ENCODE measurements at regions not wholly inside any gene's neighbourhood (a gene's known extent, or its start where the extent isn't known, plus 50 kb on each side); places are given as distances from the start of the nearest gene placed in this dataset.

DNA sequence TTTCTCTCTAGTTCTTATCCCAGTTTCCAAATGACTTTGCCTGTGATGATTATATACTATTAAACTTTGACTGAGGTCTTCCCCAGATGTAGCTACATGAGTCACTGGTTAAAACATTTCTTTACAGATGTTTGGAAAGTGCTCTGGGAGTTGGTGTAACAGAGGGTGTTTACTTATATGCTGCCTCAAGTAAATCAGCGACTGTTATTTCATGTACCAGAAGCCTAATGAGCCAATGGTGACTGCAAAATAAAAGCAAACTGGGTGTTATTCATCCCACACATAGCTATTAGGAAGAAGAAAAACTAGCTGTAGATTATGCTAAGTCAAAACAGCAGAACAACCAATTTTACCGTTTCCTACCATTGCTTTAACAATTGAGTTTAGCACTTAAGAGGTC, 929.7 kb upstream of the SEMA6A start:
- Mint-ChIP-seq H3K27me3 (no peaks in the 10 kb centered on the region), H3K4me3 (no peak overlapping the region), H3K36me3 (ENCODE audit: low read depth) (no peaks in the 10 kb centered on the region), H3K27ac (no peak overlapping the region), H3K4me1 (no peaks in the 10 kb centered on the region), H3K9me3 (peaks cover 4% of the 10 kb centered on the region)
- ChIA-PET POLR2A (no interaction called here), CTCF (no interaction called here)
- intact Hi-C loops (cut with micrococcal nuclease), result no loop called here
- no peak for DNase-seq
- no peak for ATAC-seq (ENCODE audit: low read depth)
- TF ChIP-seq, protein P1, sequence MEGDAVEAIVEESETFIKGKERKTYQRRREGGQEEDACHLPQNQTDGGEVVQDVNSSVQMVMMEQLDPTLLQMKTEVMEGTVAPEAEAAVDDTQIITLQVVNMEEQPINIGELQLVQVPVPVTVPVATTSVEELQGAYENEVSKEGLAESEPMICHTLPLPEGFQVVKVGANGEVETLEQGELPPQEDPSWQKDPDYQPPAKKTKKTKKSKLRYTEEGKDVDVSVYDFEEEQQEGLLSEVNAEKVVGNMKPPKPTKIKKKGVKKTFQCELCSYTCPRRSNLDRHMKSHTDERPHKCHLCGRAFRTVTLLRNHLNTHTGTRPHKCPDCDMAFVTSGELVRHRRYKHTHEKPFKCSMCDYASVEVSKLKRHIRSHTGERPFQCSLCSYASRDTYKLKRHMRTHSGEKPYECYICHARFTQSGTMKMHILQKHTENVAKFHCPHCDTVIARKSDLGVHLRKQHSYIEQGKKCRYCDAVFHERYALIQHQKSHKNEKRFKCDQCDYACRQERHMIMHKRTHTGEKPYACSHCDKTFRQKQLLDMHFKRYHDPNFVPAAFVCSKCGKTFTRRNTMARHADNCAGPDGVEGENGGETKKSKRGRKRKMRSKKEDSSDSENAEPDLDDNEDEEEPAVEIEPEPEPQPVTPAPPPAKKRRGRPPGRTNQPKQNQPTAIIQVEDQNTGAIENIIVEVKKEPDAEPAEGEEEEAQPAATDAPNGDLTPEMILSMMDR (IDR thresholded peaks at IDR 0.05), result no peak

- Mint-ChIP-seq H3K36me3 (ENCODE audit: low read depth) (no peaks in the 10 kb centered on the region), H3K4me3 (no peak overlapping the region), H3K27ac (no peak overlapping the region), H3K4me1 (no peaks in the 10 kb centered on the region), H3K27me3 (no peaks in the 10 kb centered on the region), H3K9me3 (peaks cover 4% of the 10 kb centered on the region)
- CTCF ChIA-PET, result no interaction called here
- DNase-seq, result no peak
- intact Hi-C loops (cut with micrococcal nuclease), result no loop called here
- no peak for ATAC-seq (ENCODE audit: low read depth)
- POLR2A ChIA-PET, result no interaction called here
- TF ChIP-seq, protein P1 (IDR thresholded peaks at IDR 0.05), result no peak
Observed at GRCh38 chr5:117497601-117498000, 923.0 kb upstream of the SEMA6A start.

DNA sequence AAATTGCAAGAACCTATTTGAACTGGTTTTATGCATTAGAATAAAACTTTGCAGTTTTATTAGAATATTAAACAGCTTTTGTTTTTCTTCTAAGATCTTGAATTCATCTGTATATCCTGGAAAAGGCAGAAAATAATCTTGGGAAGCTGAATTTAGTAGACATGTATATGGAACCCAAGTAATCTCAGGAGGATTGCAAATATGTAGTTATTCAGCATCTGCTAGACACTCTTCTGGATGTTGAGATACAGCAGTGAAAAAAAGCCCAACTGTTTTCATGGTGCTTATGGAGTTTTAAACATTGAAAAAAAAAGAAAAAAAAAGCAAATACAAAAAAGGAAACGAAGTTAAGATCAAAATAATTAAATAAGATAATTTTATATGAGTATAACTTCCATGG, 922.2 kb upstream of the SEMA6A start:
- intact Hi-C loops (cut with micrococcal nuclease), result no loop called here
- ChIA-PET CTCF (no interaction called here), POLR2A (no interaction called here)
- no peak for DNase-seq
- H3K4me3 Mint-ChIP-seq, result no peak overlapping the region
- TF ChIP-seq, protein P1 (IDR thresholded peaks at IDR 0.05), result no peak
- H3K27me3 Mint-ChIP-seq, result no peaks in the 10 kb centered on the region
- H3K27ac Mint-ChIP-seq, result no peak overlapping the region
- H3K9me3 Mint-ChIP-seq, result peaks cover 5% of the 10 kb centered on the region
- no peaks in the 10 kb centered on the region for H3K4me1 Mint-ChIP-seq
- H3K36me3 Mint-ChIP-seq (ENCODE audit: low read depth), result no peaks in the 10 kb centered on the region
- ATAC-seq (ENCODE audit: low read depth), result no peak

- no peak for DNase-seq
- intact Hi-C loops (cut with micrococcal nuclease), result no loop called here
- Mint-ChIP-seq H3K36me3 (ENCODE audit: low read depth) (no peaks in the 10 kb centered on the region), H3K4me3 (no peak overlapping the region), H3K27me3 (no peaks in the 10 kb centered on the region), H3K4me1 (no peaks in the 10 kb centered on the region), H3K27ac (no peak overlapping the region), H3K9me3 (peaks cover 5% of the 10 kb centered on the region)
- ChIA-PET POLR2A (no interaction called here), CTCF (no interaction called here)
- no peak for ATAC-seq (ENCODE audit: low read depth)
- TF ChIP-seq, protein P1 (IDR thresholded peaks at IDR 0.05), result no peak
Observed at GRCh38 chr5:117494188-117494587, 919.6 kb upstream of the SEMA6A start.

DNA sequence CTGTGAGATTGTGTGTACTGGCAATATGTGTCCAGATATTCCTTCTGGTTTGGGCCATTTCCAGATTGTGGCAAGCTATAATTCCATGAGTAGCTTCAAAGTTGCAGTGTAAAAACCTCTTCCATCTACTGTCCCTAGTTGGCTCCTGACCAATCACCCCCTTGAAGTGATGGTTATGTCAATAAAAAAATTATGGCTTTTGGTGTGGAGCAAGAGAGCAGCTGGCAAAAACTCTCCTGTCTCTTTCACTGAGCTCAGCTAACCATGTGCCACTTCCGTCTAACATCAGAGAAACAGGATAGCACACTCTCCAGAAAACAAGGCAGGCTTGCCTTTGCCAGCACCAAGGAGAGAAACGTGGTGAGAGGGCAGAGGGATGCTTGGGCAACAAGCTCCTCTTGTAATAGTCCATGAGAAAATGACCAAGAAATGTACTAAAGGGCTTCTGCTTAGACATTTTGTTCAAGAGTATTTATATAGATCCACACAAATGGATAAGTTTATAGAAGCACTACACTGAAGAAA, 914.4 kb upstream of the SEMA6A start:
- CTCF ChIA-PET, result no interaction called here
- H3K27ac Mint-ChIP-seq, result no peak overlapping the region
- H3K4me1 Mint-ChIP-seq, result no peaks in the 10 kb centered on the region

More for the DNA sequence above, 914.4 kb upstream of the SEMA6A start:
- POLR2A ChIA-PET, result no interaction called here
- intact Hi-C loops (cut with micrococcal nuclease), result no loop called here
- no peak overlapping the region for H3K4me3 Mint-ChIP-seq
- ATAC-seq (ENCODE audit: low read depth), result no peak
- no peak for DNase-seq
- H3K27me3 Mint-ChIP-seq, result no peaks in the 10 kb centered on the region
- no peaks in the 10 kb centered on the region for H3K36me3 Mint-ChIP-seq (ENCODE audit: low read depth)
- peaks cover 5% of the 10 kb centered on the region for H3K9me3 Mint-ChIP-seq
- TF ChIP-seq, protein P1 (IDR thresholded peaks at IDR 0.05), result no peak

All from activated B cell treated with CpG ODN at 0.5 μM for 24 hours (primary cell).